Hepatocyte (in vitro differentiated cells): ENCODE measurements at regions not wholly inside any gene's neighbourhood (a gene's known extent, or its start where the extent isn't known, plus 50 kb on each side); places are given as distances from the start of the nearest gene placed in this dataset.

ENCODE experiments used
- DNase-seq: peaks from one replicate; pipeline ENCODE4 v3.0.0-alpha.2; 2016; ENCODE audit warnings: low spot score
- H2AFZ ChIP-seq: fragments of 200-600 bp; sonication (generic); 2 replicates; pipeline ENCODE4 v1.6.0; 2016; ENCODE audit warnings: antibody characterized with exemption, mild to moderate bottlenecking
- H3K27ac ChIP-seq: fragments of 200-600 bp; sonication (generic); 2 replicates; pipeline ENCODE4 v1.5.1; 2016; ENCODE audit warnings: mild to moderate bottlenecking
- H3K27me3 ChIP-seq: fragments of 200-600 bp; sonication (generic); 2 replicates; pipeline ENCODE4 v1.6.1; 2016
- H3K36me3 ChIP-seq: fragments of 200-600 bp; sonication (generic); replicated peaks from 2 replicates; pipeline ENCODE4 v1.5.1; 2016; ENCODE audit warnings: low read depth; ENCODE audit not compliant: insufficient read depth
- H3K4me1 ChIP-seq: fragments of 200-600 bp; sonication (generic); 2 replicates; pipeline ENCODE4 v1.5.1; 2016; ENCODE audit warnings: mild to moderate bottlenecking, moderate library complexity; ENCODE audit not compliant: insufficient read depth
- H3K4me2 ChIP-seq: fragments of 200-600 bp; sonication (generic); 2 replicates; pipeline ENCODE4 v1.6.0; 2016
- H3K4me3 ChIP-seq: fragments of 200-600 bp; sonication (generic); 2 replicates; pipeline ENCODE4 v1.5.1; 2016; ENCODE audit warnings: mild to moderate bottlenecking
- H3K79me2 ChIP-seq: fragments of 200-600 bp; sonication (generic); 2 replicates; pipeline ENCODE4 v1.6.0; 2017; ENCODE audit warnings: mild to moderate bottlenecking
- H3K9me2 ChIP-seq: fragments of 200-600 bp; sonication (generic); replicated peaks from 2 replicates; pipeline ENCODE4 v1.6.0; 2017; ENCODE audit warnings: mild to moderate bottlenecking; ENCODE audit not compliant: insufficient read depth
- H3K9me3 ChIP-seq: fragments of 200-600 bp; sonication (generic); 2 replicates; pipeline ENCODE4 v1.5.1; 2016; ENCODE audit warnings: low read depth, mild to moderate bottlenecking
- H4K20me1 ChIP-seq: fragments of 200-600 bp; sonication (generic); 2 replicates; pipeline ENCODE4 v1.6.0; 2016; ENCODE audit warnings: mild to moderate bottlenecking; ENCODE audit not compliant: insufficient read depth, poor library complexity, severe bottlenecking
- CTCF ChIP-seq: fragments of 200-600 bp; sonication (generic); IDR thresholded peaks from 2 replicates; pipeline ENCODE4 v1.5.1; 2016; ENCODE audit warnings: antibody characterized with exemption, mild to moderate bottlenecking; ENCODE audit not compliant: poor library complexity
- EZH2 ChIP-seq: fragments of 200-600 bp; sonication (generic); IDR thresholded peaks from 2 replicates; pipeline ENCODE4 v1.6.1; 2016; ENCODE audit warnings: antibody characterized with exemption, mild to moderate bottlenecking, borderline replicate concordance
- EZH2phosphoT487 ChIP-seq: fragments of 200-600 bp; sonication (generic); IDR thresholded peaks from one replicate; pipeline ENCODE4 v1.6.1; 2018; ENCODE audit warnings: antibody characterized with exemption, mild to moderate bottlenecking, low read depth, moderate library complexity; ENCODE audit not compliant: unreplicated experiment, severe bottlenecking
- WGBS: methylation state at CpG from one replicate; pipeline ENCODE4 v1.1.6; 2016; ENCODE audit warnings: low lambda C conversion rate; ENCODE audit errors: missing lambda C conversion rate; 5-methylcytosine and 5-hydroxymethylcytosine counted together

GRCh38 chr6:117761610-117762009, 86.3 kb downstream of the NUS1 start:
- H3K36me3 ChIP-seq: no peaks in the 10 kb centered on the region
- H2AFZ ChIP-seq: no peak overlapping the region
- H3K4me3 ChIP-seq: no peak overlapping the region
- no peak for DNase-seq
- no peaks in the 10 kb centered on the region for H4K20me1 ChIP-seq
- no peaks in the 10 kb centered on the region for H3K79me2 ChIP-seq
- no peaks in the 10 kb centered on the region for H3K9me3 ChIP-seq
- no peak overlapping the region for H3K27ac ChIP-seq
- no peaks in the 10 kb centered on the region for H3K9me2 ChIP-seq
- WGBS: 63% methylated on average over 2 of the region's 2 CpGs
- H3K27me3 ChIP-seq: no peaks in the 10 kb centered on the region
- H3K4me2 ChIP-seq: no peak overlapping the region
- H3K4me1 ChIP-seq: no peaks in the 10 kb centered on the region
- TF ChIP-seq EZH2phosphoT487 (no peak), EZH2 (no peak), CTCF (no peak)

- TF ChIP-seq CTCF (no peak), EZH2 (no peak), EZH2phosphoT487 (no peak)
- Histone ChIP-seq H4K20me1 (no peaks in the 10 kb centered on the region), H3K4me1 (no peaks in the 10 kb centered on the region), H3K4me3 (no peak overlapping the region), H3K79me2 (no peaks in the 10 kb centered on the region), H3K4me2 (no peak overlapping the region), H3K36me3 (no peaks in the 10 kb centered on the region), H2AFZ (no peak overlapping the region), H3K9me2 (no peaks in the 10 kb centered on the region), H3K27me3 (no peaks in the 10 kb centered on the region), H3K9me3 (no peaks in the 10 kb centered on the region), H3K27ac (no peak overlapping the region)
- WGBS: 81% methylated on average over 2 of the region's 2 CpGs
- DNase-seq: no peak
These were observed 96.1 kb downstream of the NUS1 start for GRCh38 chr6:117771403-117771802.

- DNase-seq: no peak
- Histone ChIP-seq H3K4me1 (no peaks in the 10 kb centered on the region), H3K4me3 (no peak overlapping the region), H3K36me3 (no peaks in the 10 kb centered on the region), H2AFZ (no peak overlapping the region), H3K9me3 (no peaks in the 10 kb centered on the region), H3K9me2 (no peaks in the 10 kb centered on the region), H3K27ac (no peak overlapping the region), H3K4me2 (no peak overlapping the region), H4K20me1 (no peaks in the 10 kb centered on the region), H3K27me3 (no peaks in the 10 kb centered on the region), H3K79me2 (no peaks in the 10 kb centered on the region)
- TF ChIP-seq EZH2phosphoT487 (no peak), EZH2 (no peak), CTCF (peak; percentile 27)
- 63% methylated on average over 3 of the region's 3 CpGs for WGBS
These were observed 101.2 kb downstream of the NUS1 start for GRCh38 chr6:117776441-117776840.

GRCh38 chr6:117781550-117781949, 106.3 kb downstream of the NUS1 start:
- no peak for DNase-seq
- 85% methylated on average over 3 of the region's 3 CpGs for WGBS
- no peaks in the 10 kb centered on the region for H4K20me1 ChIP-seq
- H3K79me2 ChIP-seq: no peaks in the 10 kb centered on the region
- no peaks in the 10 kb centered on the region for H3K27me3 ChIP-seq
- H3K4me1 ChIP-seq: no peaks in the 10 kb centered on the region
- H3K4me3 ChIP-seq: no peak overlapping the region
- TF ChIP-seq EZH2: no peak
- no peaks in the 10 kb centered on the region for H3K36me3 ChIP-seq
- no peaks in the 10 kb centered on the region for H3K9me3 ChIP-seq
- no peaks in the 10 kb centered on the region for H3K9me2 ChIP-seq
- H3K27ac ChIP-seq: no peak overlapping the region
- H3K4me2 ChIP-seq: no peak overlapping the region
- H2AFZ ChIP-seq: no peak overlapping the region
